ENCODE measurements at regions not wholly inside any gene's neighbourhood (a gene's known extent, or its start where the extent isn't known, plus 50 kb on each side); places are given as distances from the start of the nearest gene placed in this dataset.
"Not testable (repeated sequence)": the region's sequence is repeated elsewhere in the genome, so short reads cannot be mapped to it uniquely, and the experiment has no call there.

DNA sequence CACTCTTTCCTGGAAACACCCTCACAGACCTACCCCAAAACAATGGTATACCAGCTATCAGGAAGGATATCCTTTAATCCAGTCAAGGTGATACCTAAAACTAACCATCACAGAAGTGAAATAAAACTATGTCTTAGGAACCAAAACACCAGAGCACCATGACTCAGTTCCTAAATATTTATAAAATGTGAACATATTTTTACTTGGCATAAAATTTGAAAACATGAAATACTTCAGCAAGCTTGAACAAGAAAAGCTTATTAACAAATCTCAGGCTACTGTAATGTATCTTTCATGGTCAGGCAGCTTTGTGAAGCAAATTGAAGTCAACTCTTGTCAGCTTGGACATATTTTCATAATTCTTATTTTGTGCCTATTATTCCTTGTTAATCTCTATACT lies 440.8 kb upstream of the CDH20 start:
- peak; percentile 8 for DNase-seq (ENCODE audit: low read depth)

DNA sequence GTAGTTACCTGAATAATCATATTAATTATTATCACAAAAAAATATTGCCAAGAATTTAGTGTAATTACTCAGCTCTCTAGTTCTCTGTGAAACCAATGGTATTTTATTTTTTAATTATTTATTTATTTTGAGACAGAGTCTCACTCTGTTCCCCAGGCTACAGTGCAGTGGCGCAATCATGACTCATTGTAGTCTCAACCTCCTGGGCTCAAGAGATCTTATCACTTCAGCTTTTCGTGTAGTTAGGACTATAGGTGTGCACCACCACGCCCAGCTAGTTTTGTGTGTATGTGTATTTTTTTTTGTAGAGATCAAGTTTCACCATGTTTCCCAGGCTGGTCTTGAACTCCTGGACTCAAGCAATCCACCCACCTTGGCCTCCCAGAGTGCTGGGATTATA lies 440.4 kb upstream of the CDH20 start:
- peak; percentile 39 for DNase-seq (ENCODE audit: low read depth)

DNA sequence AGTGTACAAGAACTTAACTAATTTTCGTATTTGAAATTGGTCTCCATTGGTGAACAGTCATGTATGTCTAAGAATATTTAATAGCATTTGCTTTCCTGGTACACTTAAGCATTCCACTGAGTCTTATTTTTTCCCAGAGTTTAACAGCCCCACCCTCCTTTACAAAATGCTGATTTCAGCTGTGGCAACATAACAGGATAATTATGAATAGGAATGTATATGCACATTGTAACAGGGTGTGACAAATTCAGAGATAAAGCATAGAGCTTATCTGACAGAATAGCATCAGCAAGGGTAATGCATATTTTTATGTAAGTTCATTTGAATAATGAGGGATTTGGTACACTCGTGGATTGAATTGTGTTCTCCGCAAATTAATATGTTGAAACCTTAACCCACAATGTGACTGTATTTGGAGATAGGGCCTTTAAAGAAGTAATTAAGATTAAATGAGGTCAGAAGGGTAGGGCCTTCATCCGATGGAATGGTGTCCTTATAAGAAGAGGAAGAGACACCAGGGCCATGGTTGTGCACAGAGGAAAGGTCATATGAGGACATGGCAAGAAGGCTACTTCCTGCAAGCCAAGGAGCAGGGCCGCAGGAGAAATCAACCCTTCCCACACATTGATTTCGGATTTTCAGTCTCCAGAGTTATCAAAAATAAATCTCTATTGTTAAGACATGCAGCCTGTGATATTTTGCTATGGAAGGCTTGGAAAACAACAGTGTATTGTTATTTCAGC lies 439.7 kb upstream of the CDH20 start:
- DNase-seq (ENCODE audit: low read depth) = no peak

DNA sequence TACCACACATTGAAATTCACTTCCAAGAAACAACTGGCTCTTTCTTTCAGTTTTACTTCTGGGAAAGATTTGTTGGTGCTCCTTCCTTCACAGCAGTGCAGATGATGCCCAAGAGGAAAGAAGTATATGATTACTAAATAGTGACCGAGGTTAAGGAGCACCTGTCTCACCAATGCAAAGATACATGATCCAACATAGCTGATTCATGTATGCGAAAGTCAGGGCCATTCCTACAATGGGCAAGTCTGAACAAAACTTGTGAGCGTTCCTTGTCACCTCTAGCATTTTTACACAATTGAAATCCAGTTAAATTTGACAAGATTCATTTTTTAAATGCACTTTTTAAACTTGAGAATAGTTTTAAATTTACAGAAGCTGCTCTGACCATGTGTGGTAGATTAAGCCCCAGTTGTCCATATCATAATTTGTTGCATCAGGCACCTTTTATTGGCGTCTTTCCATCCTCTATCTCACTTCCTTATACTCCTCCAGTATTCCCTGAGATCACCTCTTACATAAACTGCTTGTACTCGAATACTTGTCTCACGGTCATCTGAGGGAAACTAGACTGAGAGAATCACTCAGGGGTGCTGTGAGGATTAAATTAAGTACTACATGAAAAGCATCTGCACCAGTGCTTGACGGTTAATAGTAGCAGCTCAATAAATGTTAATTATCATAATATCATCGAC lies 438.8 kb upstream of the CDH20 start:
- no peak for DNase-seq (ENCODE audit: low read depth)

DNA sequence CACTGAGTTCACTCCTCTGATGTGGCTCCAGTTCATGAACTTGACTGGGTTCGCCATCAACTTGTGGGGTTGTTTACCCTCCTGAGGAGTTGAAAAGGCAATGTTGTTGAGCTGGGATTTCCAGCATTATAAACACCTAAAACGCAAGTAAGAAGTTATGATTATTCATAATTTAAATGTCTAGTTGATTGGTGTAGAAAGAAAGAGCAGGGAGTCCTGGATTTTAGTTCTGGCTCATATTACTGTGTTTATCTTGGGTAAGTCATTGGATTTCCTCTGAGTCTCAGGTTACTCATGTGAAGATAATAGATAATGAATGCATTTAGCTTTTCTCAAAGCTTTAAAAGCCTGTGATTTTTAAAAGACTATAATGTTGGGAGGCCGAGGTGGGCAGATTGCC lies 438.0 kb upstream of the CDH20 start:
- DNase-seq (ENCODE audit: low read depth) = no peak

DNA sequence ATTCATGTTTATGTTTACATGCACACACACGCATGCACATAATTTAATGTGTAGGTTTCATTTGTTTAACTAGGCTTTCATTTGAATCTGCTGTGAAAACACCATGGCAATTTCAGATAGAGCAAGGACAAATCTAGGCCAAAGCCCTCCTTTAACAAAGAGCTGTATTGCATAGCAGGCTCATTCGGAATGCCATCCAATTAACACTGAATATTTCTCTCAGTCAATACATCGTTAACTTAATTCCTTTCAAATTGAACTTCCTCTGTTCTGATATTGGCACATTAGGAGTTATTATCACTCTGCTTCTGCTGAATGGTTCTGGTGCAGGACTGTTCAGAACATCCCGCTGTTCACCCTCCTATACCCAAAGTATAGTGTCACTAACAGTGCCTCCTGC lies 435.1 kb upstream of the CDH20 start:
- no peak for DNase-seq (ENCODE audit: low read depth)

DNA sequence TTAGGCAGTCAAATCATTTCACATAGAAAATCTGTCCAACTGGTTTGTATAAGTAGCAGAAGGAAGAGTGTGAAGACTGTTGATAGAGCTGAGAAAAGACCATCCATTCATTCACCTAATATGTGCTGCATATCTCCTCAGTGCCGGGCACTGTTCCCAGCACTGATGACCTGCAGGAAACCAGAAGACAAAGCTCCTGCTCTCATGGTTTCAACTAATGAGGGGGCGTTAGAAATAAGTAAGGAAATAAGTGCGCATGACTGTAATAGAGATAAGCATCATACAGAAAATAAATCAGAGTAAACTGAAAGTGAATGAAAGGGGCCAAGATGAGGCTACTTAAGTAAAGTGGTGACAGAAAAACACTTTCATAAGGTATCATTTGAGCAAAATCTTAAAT lies 427.5 kb upstream of the CDH20 start:
- no peak for DNase-seq (ENCODE audit: low read depth)

DNA sequence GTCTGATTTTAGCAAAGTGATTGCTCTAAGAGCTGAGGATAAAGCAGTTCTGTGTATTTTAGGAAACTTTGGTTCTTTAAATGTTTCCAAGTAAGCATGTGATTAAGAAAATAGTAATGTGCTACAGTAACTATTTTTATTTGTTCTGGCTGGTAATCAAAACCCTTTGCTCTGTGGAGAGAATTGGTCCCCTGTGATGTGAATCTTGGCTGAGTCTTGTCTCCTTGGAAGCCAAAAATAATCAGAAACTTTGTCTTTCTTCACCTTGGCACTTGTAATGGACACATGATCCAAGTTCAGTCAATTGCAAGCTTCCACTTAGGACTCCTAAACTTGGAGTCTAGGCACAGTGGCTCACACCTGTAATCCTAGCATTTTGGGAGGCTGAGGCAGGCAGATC lies 422.7 kb upstream of the CDH20 start:
- DNase-seq (ENCODE audit: low read depth) = no peak

DNA sequence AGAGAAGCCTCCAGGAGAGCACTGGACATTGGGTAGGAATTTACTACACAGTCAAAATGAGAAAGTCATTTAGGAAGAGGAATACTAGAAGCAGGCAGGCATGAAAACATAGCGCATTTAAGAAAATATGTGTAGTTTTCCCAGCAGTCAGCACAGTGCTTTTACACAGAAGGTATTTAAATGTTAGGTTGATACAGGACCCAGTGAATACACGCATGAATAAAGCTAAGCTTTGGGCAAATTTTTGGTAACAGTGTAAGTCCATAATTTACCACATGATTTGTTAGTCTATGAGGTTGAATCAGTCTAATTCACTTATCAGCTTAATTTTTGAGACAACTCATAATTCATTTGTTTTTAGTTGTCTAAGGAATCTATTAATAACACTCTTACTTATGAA lies 421.7 kb upstream of the CDH20 start:
- DNase-seq (ENCODE audit: low read depth) = no peak

DNA sequence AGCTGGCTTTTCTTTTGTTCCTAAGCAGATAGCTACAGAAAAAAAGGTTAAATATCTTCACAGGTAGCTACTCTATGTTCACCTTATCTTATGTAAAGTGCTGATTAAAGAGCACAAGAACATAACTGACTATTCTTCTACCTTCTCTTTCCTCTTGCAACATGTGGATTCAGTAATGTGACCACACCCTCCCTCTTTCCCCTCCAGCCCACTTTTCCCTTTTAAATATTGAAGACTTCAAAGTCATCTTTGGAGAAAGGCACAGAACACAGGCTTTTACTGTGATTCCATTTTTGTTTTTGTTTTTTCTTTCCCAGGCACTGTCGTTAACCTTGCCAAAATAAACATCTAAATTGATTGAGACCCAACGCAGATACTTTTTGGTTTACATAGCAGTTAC lies 418.1 kb upstream of the CDH20 start:
- no peak for DNase-seq (ENCODE audit: low read depth)

DNA sequence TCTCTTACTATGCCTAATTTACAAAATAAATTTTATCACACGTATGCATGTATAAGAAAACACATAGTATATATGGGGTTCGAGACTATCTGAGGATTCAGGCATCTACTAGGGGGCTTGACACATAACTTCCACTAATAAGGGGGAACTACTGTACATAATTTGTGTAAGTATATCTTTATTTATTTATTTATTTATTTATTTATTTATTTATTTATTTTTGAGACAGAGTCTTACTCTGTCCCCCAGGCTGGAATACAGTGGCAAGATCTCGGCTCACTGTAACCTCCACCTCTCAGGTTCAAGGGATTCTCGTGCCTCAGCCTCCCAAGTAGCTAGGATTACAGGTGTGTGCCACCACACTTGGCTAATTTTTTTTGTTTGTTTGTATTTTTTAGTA lies 414.4 kb upstream of the CDH20 start:
- DNase-seq (ENCODE audit: low read depth) = not testable (repeated sequence)

DNA sequence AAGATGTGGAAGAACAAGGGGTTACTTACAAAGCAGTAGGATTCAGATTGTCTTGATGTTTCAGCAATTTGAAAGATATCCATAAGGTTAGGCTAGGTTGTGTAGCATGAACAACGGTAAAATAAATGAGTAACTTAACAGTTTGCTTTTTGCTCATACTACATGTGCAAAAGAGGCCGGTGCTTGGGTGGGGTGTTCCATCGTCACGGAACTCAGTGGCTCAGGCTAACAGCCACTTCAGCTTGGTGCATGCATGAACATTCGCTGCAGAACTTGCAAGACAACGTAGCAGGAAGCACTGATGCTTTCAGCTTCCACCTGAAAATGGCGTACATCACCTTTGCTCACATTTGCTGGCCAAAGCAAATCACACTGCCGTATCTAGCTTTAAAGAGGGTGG lies 407.3 kb upstream of the CDH20 start:
- DNase-seq (ENCODE audit: low read depth) = no peak

DNA sequence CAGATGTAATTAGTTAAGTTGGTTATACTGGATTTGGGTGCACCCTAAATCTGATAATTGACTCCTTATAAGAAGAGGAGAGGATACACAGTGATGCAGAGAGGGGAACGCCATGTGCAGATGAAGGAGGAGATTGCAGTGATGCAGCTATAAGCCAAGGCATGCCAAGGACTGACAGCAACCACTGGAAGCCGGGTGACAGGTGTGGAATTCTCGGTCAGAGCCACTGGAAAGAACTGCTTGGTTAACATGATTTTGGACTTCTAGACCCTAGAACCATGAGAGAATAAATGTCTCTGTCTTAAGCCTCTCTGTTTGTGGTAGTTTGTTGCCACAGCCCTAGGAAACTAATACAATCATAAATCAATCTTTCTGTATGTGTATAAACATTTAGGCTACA lies 403.3 kb upstream of the CDH20 start:
- DNase-seq (ENCODE audit: low read depth) = no peak

DNA sequence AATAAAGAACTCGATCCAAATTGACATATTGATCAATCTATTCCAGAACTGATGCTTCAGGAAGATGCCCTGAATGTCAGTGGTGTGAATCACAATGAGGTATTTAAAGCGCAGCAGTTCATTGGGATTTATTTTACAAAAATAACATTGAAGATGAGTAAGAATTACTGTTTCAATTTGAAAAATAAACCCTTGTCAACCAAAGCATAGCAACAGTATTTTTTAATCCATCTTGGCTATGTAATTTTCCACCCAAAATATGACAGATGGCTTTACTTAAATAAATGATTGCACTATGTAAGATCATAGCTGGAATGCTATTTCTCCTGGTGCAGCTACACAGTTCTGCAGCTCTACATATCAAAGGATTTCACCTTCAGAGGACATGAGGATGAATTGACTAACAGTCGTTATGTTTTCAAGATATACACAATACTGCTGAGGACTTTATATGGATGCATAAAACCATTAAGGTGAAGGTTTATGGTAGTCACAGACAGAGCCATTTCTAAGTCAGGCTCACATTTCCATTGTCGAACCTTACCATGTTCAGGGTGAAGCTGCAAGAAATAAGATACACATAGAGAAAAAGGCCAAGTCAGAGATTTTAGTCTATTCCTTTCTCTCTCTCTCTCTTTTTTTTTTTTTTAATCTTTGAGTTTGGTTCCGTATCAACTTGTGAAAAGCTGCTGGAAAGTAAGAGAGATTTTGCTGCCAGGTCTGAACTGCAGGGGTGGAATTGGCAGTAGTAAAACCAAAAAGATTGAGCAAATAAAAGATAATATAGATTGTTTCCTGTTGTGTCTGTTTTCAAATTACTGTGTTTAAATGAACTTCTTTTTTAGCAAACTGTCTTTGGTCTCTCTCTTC lies 398.0 kb upstream of the CDH20 start:
- no peak for DNase-seq (ENCODE audit: low read depth)

DNA sequence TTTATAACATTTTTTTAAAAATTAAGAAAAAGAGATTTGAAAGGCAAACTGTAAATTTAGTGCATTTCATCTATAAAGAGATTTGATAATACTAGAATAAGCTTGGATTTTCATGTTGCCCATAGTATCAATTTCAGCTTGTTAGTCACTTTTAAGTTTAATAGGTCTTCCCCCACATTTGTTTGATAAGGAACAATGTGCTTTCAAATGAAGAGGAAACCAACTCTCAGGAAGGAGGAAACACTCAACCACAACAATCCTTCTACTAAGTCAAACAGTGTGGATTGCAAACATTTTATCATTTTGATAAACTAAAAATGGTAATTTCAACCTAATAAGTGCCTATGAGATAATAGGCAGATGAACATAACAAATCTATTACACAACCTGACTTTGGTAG lies 397.1 kb upstream of the CDH20 start:
- no peak for DNase-seq (ENCODE audit: low read depth)

DNA sequence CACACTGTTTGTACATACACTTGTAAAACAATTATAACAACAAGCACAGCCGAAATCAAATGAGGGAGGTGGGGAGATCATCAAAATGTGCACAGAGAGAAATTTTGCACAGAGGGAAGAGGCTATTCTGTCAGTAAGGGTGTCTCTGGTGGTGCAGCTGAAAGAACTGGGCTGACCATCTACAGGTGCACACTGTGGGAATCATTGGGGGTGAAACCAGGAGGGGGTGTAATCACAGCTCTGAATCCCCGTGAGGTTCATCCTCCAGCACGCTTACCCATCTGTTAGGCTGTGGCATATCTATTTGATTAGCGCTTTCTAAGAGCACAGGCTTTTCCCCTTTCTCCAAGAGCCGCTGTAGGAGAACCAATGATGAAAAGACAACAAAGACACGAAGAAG lies 389.9 kb upstream of the CDH20 start:
- no peak for DNase-seq (ENCODE audit: low read depth)

DNA sequence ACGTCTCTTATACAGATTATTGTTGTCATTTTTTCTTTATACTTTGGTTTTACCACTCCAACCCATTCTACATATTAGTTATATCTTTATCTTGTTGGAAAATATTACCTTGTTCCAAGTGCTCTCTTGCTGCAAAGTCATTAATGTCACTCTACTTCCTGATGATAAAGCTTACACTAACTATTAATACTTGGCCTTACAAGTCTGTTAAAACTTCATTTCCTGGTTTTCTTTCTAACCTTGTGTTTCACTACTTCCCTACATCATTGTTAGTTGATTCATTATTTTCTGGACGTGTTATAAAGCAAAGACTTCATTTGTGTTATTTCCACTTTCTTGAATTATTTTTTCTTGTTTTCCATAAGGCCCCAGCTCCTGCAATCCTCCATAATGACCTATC lies 382.6 kb upstream of the CDH20 start:
- DNase-seq (ENCODE audit: low read depth) = no peak

DNA sequence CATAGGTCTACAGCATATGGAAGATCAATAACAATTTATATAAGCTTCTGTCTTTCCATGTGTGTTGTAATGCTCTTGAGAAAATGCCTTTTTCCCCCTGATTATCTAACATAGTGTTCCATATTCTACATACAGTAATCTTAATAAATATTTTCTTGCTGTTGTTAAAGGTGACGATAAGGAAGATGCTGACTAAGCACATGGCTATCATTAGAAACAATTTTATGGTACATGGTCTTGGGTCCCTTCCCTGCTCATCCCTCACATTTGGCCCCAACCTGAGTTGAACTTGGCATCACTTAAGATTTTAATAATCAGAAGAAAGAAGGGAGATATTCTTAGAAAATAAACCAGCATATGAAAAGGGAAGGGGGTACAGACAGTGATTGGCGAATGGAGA lies 382.1 kb upstream of the CDH20 start:
- DNase-seq (ENCODE audit: low read depth) = no peak

DNA sequence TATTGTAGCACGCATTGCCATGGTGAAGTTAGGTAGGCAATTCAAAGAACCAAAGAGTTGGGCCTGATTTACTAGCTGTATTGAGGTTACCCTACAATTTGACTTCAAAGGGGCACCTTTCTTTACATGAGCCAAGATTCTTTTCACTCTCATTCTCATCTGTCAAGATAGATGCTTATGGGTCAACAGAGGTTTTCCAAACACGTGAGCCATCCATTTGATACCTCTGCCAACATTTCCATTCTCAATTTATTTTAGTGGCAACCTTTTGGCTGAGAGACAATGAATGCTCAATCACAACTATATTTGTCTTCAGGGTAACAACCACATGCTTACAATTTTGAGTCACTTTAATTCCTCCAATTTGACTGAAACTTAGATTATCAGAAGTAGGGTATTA lies 370.6 kb upstream of the CDH20 start:
- no peak for DNase-seq (ENCODE audit: low read depth)

DNA sequence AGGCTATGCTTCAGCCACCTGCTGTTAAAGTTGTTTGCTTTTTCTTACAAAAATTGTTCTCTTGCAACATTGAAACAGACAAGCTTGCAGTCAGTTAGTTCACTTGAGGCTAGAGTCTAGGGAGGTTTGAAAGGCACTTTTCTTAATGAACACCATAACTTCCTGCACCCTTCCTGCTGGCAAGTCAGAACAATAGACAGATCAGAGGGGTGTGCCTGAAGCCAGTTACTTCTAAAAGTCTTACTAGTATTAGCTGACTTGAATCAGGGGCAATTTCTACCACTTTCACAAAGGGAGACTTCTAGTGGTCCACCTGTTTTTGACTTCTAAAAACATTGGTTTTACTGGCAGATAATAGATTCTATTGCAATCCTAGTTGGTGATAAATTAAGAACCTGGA lies 367.4 kb upstream of the CDH20 start:
- no peak for DNase-seq (ENCODE audit: low read depth)

DNA sequence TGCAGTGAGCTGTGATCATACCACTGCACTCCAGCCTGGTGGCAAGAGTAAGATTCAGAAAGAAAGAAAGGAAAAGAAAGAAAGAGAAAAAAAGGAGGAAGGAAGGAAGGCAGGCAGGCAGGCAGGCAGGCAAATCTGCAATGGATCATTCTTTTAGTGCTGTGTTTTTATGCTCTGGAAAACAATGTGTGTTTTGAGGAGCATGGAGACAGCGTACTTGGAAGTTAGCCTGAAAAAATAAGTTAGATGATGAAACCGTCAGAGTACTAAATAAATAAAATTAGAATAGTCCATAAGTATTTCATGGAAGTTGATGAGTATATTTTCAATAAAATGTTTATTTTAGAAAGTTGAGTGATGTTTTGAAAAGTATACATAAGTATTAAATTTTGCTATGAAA lies 366.4 kb upstream of the CDH20 start:
- DNase-seq (ENCODE audit: low read depth) = no peak

DNA sequence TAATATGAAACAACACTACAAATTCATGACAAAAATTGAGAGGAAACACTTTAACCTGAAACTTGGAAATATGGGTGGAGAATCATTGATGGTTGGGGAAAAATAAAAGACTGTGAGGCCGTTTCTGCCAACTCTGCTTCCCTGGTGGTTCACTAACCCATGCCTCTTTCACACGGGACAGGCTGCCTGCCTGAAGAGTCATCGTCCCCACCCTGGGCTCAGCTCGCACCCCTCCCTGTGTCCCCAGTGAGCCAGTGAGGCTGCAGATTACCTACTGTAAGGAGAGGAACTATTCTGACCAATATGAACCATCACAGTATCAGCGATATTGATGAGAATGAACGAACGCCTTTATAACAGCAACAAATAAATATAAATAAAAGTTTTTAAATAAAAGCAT lies 357.8 kb upstream of the CDH20 start:
- DNase-seq (ENCODE audit: low read depth) = no peak

DNA sequence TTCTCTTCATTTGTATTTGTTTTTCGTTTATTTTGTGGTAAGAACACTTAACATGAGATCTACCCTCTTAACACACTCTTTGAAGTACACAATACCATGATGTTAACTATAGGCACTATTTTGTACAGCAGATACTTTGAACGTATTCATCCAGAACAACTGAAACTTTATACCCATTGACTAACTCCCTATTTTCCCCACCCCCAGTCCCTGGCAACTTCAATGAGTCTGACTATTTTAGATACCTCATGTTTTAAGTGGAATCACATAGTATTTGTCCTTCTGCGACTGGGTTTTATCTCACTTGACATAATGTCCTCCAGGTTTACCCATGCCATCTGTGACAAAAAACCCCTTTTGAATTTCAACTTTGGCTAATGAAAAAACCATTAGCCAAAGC lies 356.3 kb upstream of the CDH20 start:
- DNase-seq (ENCODE audit: low read depth) = no peak

All from HS-27A (cell line).